VCaP (cell line): ENCODE measurements at regions not wholly inside any gene's neighbourhood (a gene's known extent, or its start where the extent isn't known, plus 50 kb on each side); places are given as distances from the start of the nearest gene placed in this dataset.

ENCODE experiments used
- H3K27ac ChIP-seq: fragments of 450-650 bp; 2 replicates; pipeline ENCODE4 v1.5.1; 2017
- TF ChIP-seq, protein P1 (sequence below): fragments of 450-650 bp; conservative IDR thresholded peaks from 2 replicates; pipeline ENCODE4 v1.5.1; 2017; ENCODE audit warnings: mild to moderate bottlenecking, moderate library complexity

DNA sequence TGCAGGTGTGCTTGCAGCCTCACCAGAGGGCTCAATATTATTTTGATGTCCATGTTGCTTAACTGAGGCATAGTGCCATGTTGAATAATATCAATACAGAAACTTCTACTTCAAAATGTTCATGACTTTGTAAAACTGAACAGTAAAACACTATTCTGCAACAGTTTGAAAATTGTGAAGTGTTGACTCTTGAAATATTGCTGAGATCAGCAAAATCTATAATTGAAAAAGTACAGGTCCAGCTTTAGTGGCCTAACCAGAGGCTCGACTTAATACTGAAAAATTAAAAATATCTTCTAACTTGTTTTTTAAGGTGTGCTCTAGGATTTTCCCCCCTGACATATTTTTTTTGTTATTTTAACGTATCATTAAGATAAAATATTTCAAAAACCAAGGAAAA, 1460.7 kb downstream of the EFNB2 start:
- TF ChIP-seq, protein P1, sequence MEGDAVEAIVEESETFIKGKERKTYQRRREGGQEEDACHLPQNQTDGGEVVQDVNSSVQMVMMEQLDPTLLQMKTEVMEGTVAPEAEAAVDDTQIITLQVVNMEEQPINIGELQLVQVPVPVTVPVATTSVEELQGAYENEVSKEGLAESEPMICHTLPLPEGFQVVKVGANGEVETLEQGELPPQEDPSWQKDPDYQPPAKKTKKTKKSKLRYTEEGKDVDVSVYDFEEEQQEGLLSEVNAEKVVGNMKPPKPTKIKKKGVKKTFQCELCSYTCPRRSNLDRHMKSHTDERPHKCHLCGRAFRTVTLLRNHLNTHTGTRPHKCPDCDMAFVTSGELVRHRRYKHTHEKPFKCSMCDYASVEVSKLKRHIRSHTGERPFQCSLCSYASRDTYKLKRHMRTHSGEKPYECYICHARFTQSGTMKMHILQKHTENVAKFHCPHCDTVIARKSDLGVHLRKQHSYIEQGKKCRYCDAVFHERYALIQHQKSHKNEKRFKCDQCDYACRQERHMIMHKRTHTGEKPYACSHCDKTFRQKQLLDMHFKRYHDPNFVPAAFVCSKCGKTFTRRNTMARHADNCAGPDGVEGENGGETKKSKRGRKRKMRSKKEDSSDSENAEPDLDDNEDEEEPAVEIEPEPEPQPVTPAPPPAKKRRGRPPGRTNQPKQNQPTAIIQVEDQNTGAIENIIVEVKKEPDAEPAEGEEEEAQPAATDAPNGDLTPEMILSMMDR = no peak
- no peak overlapping the region for H3K27ac ChIP-seq

DNA sequence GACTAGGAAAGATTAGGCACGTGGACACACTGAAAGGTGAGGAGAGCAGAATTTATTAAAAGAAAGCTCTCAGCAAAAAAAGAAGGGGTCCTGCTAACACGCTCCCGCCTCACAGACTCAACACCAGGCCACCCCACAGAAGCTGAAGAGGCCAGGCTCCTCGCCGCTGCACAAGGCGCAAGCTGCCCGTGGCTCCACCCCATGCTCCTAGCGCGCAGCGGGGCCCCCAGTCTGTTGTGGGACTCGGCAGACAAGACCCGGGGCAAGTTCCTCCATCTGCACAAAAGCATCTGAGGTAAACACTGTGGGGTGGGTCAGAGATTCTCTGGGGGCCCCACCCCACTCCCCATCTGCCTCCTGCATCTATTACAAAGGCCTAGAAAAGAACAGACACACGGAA, 1462.4 kb downstream of the EFNB2 start:
- TF ChIP-seq, protein P1 = no peak
- no peak overlapping the region for H3K27ac ChIP-seq

DNA sequence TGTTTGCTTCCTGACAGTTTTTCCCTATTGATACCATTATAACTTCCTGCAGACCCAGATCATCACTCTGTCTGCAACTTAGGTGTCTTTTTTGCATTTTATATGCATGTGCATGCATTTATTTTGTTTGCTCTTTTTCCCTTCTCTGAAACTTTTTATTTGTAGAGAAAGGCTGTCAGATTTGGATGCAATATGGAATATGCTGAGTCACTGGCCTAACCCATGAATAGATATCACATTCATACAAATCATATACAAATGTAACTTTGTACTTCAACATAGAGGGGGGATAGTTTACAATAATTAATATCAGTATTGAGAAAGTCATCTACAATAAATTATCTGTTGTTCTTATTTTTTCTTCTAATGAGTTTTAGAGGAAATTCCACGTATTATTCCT, 1465.0 kb downstream of the EFNB2 start:
- TF ChIP-seq, protein P1 = no peak
- no peak overlapping the region for H3K27ac ChIP-seq

DNA sequence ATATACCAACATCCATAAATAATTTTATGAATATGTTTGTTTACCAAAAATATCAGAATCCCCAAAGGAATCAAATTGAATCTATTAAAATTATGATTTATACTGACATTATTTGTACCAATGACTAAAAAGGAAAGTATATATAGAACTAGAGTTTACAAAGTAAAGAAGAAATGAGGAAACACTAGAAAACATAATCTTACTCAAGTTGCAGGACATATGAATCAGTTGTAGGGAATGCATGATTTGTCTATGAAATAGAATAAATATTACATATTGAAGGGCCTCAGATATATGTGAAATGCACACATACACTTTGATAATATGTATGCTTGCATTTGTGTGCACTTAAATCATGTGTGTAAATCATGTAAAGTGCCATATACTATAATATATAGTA, 1466.4 kb downstream of the EFNB2 start:
- H3K27ac ChIP-seq = no peak overlapping the region
- TF ChIP-seq, protein P1 = no peak

DNA sequence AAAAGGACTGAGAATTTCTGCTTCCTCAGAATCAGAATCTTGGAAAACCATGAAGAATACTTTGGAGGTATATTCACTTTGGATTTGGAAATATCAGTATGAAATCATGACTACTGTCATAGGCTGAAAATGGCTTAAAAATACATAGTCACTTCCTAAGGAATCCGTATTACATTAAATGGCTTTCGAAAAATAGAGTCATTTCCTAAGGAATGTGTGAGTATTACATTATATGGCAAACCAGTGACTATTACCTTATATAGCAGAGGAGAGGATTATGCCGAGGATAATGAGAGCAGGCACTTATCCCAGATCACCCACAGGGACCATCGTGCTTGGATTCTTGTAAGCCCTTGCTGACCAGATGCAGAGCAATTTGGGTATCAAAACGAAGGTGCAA, 1471.8 kb downstream of the EFNB2 start:
- H3K27ac ChIP-seq = no peak overlapping the region
- TF ChIP-seq, protein P1 = no peak

DNA sequence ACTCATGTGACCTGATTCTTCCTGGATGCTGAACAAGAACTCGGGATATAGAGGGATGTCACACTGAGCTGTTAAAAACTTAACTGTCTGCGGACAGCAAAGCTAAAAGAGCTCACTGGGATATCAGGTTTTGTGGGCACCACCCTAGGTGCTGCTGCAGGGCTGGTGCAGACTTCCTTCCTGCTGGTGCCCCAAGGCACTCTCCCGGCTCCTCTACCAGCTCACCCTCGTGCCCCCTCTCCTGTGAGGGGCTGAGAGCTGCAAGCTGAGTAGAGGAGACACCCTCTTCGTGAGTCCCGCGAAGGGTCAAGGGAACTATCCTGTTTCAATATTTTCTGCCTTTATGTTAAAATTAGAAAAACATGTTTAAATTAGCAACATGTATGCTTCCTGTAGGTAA, 1475.7 kb downstream of the EFNB2 start:
- no peak overlapping the region for H3K27ac ChIP-seq
- TF ChIP-seq, protein P1 = no peak

DNA sequence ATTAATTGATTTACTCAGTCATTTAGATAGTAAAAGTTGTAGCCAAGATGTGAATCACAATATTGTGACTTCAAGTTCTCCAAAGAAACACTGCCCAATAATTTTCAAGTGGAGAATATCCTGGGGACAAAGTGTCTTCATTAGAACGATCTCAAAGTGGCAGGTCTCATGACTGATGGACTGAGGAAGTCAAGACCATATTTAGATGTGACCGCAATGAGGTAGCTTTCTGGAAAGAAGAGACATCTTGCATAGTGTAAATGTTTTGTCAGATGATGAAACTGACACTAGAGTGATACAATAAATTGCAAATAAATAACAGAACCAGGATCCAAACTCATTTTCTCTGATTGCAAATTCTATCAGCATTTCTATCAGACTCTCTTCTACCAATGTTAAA, 1476.9 kb downstream of the EFNB2 start:
- TF ChIP-seq, protein P1 = no peak
- H3K27ac ChIP-seq = no peak overlapping the region

DNA sequence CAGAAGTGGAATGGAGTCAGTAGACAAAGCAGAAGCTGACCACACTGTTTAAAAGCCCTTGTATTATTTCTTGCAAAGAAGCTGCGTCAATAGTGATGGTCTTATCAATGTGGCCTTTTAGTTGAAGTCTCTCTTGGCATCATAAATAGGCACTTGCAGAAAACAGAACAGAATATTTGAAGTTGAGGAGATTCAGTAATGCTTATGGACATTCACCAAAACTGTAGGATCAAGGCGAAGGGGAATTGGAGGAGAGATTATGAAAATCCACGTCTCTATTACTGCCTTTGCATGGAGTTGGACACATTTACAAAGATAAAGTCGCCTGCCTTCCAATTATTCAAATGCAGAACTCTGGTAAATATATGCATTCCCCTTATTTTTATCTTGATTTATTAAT, 1482.8 kb downstream of the EFNB2 start:
- TF ChIP-seq, protein P1 = no peak
- H3K27ac ChIP-seq = no peak overlapping the region
